ENCODE measurements at regions not wholly inside any gene's neighbourhood (a gene's known extent, or its start where the extent isn't known, plus 50 kb on each side); places are given as distances from the start of the nearest gene placed in this dataset.

- ATAC-seq (ENCODE audit: low read depth) (no peak), DNase-seq (ENCODE audit: low spot score) (no peak)
- H3K4me1 ChIP-seq (ENCODE audit: insufficient read depth, poor library complexity, severe bottlenecking): no peaks in the 10 kb centered on the region
- TF ChIP-seq, protein P1, sequence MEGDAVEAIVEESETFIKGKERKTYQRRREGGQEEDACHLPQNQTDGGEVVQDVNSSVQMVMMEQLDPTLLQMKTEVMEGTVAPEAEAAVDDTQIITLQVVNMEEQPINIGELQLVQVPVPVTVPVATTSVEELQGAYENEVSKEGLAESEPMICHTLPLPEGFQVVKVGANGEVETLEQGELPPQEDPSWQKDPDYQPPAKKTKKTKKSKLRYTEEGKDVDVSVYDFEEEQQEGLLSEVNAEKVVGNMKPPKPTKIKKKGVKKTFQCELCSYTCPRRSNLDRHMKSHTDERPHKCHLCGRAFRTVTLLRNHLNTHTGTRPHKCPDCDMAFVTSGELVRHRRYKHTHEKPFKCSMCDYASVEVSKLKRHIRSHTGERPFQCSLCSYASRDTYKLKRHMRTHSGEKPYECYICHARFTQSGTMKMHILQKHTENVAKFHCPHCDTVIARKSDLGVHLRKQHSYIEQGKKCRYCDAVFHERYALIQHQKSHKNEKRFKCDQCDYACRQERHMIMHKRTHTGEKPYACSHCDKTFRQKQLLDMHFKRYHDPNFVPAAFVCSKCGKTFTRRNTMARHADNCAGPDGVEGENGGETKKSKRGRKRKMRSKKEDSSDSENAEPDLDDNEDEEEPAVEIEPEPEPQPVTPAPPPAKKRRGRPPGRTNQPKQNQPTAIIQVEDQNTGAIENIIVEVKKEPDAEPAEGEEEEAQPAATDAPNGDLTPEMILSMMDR (IDR thresholded peaks at IDR 0.05; ENCODE audit: poor library complexity, severe bottlenecking): no peak
- no peak overlapping the region for H3K27ac ChIP-seq (ENCODE audit: poor library complexity, severe bottlenecking)
- H3K4me3 ChIP-seq (ENCODE audit: severe bottlenecking): no peak overlapping the region
- H3K36me3 ChIP-seq (ENCODE audit: low read depth): no peaks in the 10 kb centered on the region
- no peaks in the 10 kb centered on the region for H3K27me3 ChIP-seq (ENCODE audit: insufficient read depth, poor library complexity, severe bottlenecking)
- no peaks in the 10 kb centered on the region for H3K9me3 ChIP-seq (ENCODE audit: severe bottlenecking)
Measured at GRCh38 chr5:130964231-130965202, 200.5 kb downstream of the HINT1 start.

GRCh38 chr5:130963798-130964197 is 201.3 kb downstream of the HINT1 start:
- ATAC-seq (ENCODE audit: low read depth) (peak; percentile 83), DNase-seq (ENCODE audit: low spot score) (no peak)
- Histone ChIP-seq H3K27me3 (ENCODE audit: insufficient read depth, poor library complexity, severe bottlenecking) (no peaks in the 10 kb centered on the region), H3K9me3 (ENCODE audit: severe bottlenecking) (no peaks in the 10 kb centered on the region), H3K4me3 (ENCODE audit: severe bottlenecking) (no peak overlapping the region), H3K27ac (ENCODE audit: poor library complexity, severe bottlenecking) (no peak overlapping the region), H3K36me3 (ENCODE audit: low read depth) (no peaks in the 10 kb centered on the region), H3K4me1 (ENCODE audit: insufficient read depth, poor library complexity, severe bottlenecking) (no peaks in the 10 kb centered on the region)
- TF ChIP-seq, protein P1 (IDR thresholded peaks at IDR 0.05; ENCODE audit: poor library complexity, severe bottlenecking): no peak

GRCh38 chr5:130957151-130957550 is 207.9 kb downstream of the HINT1 start:
- no peak overlapping the region for H3K4me3 ChIP-seq (ENCODE audit: severe bottlenecking)
- ATAC-seq (ENCODE audit: low read depth): no peak

DNA sequence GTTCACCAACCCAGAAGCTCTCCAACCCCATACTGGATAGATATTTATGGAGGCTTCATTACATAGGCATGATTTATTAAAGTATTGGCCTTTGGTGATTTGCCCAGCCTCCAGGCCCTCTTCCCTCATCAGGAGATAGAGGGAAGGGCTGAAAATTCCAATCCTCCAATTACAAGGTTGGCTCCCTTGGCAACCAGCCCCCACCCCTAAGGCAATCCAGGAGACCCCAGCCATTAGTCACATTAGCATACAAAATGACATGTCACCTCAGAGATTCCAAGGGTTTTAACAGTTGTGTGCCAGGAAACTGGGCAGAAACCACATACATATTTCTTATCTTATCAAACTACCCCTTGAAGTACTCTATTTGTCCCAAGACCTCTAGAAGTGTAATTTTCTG is 210.0 kb downstream of the HINT1 start:
- TF ChIP-seq, protein P1 (IDR thresholded peaks at IDR 0.05; ENCODE audit: poor library complexity, severe bottlenecking): no peak
- Histone ChIP-seq H3K27me3 (ENCODE audit: insufficient read depth, poor library complexity, severe bottlenecking) (peaks cover 15% of the 10 kb centered on the region), H3K4me3 (ENCODE audit: severe bottlenecking) (no peak overlapping the region), H3K4me1 (ENCODE audit: insufficient read depth, poor library complexity, severe bottlenecking) (no peaks in the 10 kb centered on the region), H3K9me3 (ENCODE audit: severe bottlenecking) (no peaks in the 10 kb centered on the region), H3K36me3 (ENCODE audit: low read depth) (no peaks in the 10 kb centered on the region), H3K27ac (ENCODE audit: poor library complexity, severe bottlenecking) (no peak overlapping the region)
- ATAC-seq (ENCODE audit: low read depth): no peak
- DNase-seq (ENCODE audit: low spot score): no peak

More at GRCh38 chr5:130957151-130957550, 207.9 kb downstream of the HINT1 start:
- DNase-seq (ENCODE audit: low spot score): no peak
- Histone ChIP-seq H3K9me3 (ENCODE audit: severe bottlenecking) (no peaks in the 10 kb centered on the region), H3K36me3 (ENCODE audit: low read depth) (no peaks in the 10 kb centered on the region), H3K4me1 (ENCODE audit: insufficient read depth, poor library complexity, severe bottlenecking) (no peaks in the 10 kb centered on the region), H3K27ac (ENCODE audit: poor library complexity, severe bottlenecking) (no peak overlapping the region), H3K27me3 (ENCODE audit: insufficient read depth, poor library complexity, severe bottlenecking) (no peaks in the 10 kb centered on the region)
- TF ChIP-seq, protein P1 (IDR thresholded peaks at IDR 0.05; ENCODE audit: poor library complexity, severe bottlenecking): no peak

GRCh38 chr5:130954336-130954735 is 210.7 kb downstream of the HINT1 start:
- TF ChIP-seq, protein P1 (IDR thresholded peaks at IDR 0.05; ENCODE audit: poor library complexity, severe bottlenecking): no peak
- Histone ChIP-seq H3K36me3 (ENCODE audit: low read depth) (no peaks in the 10 kb centered on the region), H3K9me3 (ENCODE audit: severe bottlenecking) (no peaks in the 10 kb centered on the region), H3K27ac (ENCODE audit: poor library complexity, severe bottlenecking) (no peak overlapping the region), H3K27me3 (ENCODE audit: insufficient read depth, poor library complexity, severe bottlenecking) (peaks cover 15% of the 10 kb centered on the region), H3K4me1 (ENCODE audit: insufficient read depth, poor library complexity, severe bottlenecking) (no peaks in the 10 kb centered on the region), H3K4me3 (ENCODE audit: severe bottlenecking) (no peak overlapping the region)
- ATAC-seq (ENCODE audit: low read depth) (no peak), DNase-seq (ENCODE audit: low spot score) (no peak)
